Keratinocyte (primary cell): ENCODE measurements at regions not wholly inside any gene's neighbourhood (a gene's known extent, or its start where the extent isn't known, plus 50 kb on each side); places are given as distances from the start of the nearest gene placed in this dataset.
"Not testable (repeated sequence)": the region's sequence is repeated elsewhere in the genome, so short reads cannot be mapped to it uniquely, and the experiment has no call there.

ENCODE experiments used
- EZH2 ChIP-seq: IDR thresholded peaks from one replicate; pipeline ENCODE4 v1.6.1; 2012; ENCODE audit warnings: inconsistent platforms, mild to moderate bottlenecking, low read length, moderate library complexity
- TF ChIP-seq, protein P1 (sequence below), 3 experiments: IDR thresholded peaks in 1 of 3; conservative IDR thresholded peaks in 1 of 3; optimal IDR thresholded peaks in 1 of 3; 2 replicates in 2 of 3; 3 replicates in 1 of 3; pipeline versions ENCODE3 to v1.5.1; 2011; ENCODE audit warnings: low read length in 3 of 3, mild to moderate bottlenecking in 3 of 3, moderate library complexity in 2 of 3, control low read depth in 1 of 3, inconsistent platforms in 1 of 3; ENCODE audit not compliant: insufficient read depth in 2 of 3; ENCODE audit errors: extremely low read depth in 1 of 3

DNA sequence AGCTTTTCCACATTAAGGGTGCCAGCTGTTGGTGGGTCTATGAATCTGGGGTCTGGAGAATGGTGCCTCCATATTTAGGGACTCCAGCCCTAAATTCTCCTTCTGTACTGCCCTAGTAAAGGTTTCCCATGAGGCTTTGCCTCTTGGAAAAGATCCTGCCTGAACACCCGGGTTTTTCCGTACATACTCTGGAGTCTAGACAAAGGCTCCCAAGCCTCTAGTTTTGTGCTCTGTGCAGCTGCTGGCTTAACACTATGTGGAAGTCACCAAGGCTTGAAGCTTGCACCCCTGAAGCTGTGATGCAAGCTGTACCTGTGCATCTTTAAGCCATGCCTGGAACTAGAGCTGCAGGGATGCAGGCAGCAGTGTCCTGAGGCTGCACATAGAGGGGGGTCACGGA lies 230.5 kb downstream of the CWH43 start:
- not testable (repeated sequence) for TF ChIP-seq EZH2
- TF ChIP-seq, protein P1, sequence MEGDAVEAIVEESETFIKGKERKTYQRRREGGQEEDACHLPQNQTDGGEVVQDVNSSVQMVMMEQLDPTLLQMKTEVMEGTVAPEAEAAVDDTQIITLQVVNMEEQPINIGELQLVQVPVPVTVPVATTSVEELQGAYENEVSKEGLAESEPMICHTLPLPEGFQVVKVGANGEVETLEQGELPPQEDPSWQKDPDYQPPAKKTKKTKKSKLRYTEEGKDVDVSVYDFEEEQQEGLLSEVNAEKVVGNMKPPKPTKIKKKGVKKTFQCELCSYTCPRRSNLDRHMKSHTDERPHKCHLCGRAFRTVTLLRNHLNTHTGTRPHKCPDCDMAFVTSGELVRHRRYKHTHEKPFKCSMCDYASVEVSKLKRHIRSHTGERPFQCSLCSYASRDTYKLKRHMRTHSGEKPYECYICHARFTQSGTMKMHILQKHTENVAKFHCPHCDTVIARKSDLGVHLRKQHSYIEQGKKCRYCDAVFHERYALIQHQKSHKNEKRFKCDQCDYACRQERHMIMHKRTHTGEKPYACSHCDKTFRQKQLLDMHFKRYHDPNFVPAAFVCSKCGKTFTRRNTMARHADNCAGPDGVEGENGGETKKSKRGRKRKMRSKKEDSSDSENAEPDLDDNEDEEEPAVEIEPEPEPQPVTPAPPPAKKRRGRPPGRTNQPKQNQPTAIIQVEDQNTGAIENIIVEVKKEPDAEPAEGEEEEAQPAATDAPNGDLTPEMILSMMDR (optimal IDR thresholded peaks at IDR 0.05 in 1 of 3, IDR thresholded peaks at IDR 0.05 in 1 of 3, conservative IDR thresholded peaks at IDR 0.05 in 1 of 3; ENCODE audit: extremely low read depth in 1 of 3, insufficient read depth in 2 of 3, low read length in 3 of 3) = not testable (repeated sequence)
